DMS153 treated with DMSO at 0.1 percent for 48 hours (cell line): ENCODE measurements at regions not wholly inside any gene's neighbourhood (a gene's known extent, or its start where the extent isn't known, plus 50 kb on each side); places are given as distances from the start of the nearest gene placed in this dataset.
"Not testable (repeated sequence)": the region's sequence is repeated elsewhere in the genome, so short reads cannot be mapped to it uniquely, and the experiment has no call there.

Experiments
- DNase-seq: peaks from one replicate; lab custom pipeline; 2025; ENCODE audit not compliant: unreplicated experiment; lab: John Stamatoyannopoulos, UW

- no peak for DNase-seq
These were observed 109.6 kb upstream of the FSIP2 start for GRCh38 chr2:185628985-185629384.

GRCh38 chr2:185633621-185634020 lies 105.0 kb upstream of the FSIP2 start:
- no peak for DNase-seq

DNA sequence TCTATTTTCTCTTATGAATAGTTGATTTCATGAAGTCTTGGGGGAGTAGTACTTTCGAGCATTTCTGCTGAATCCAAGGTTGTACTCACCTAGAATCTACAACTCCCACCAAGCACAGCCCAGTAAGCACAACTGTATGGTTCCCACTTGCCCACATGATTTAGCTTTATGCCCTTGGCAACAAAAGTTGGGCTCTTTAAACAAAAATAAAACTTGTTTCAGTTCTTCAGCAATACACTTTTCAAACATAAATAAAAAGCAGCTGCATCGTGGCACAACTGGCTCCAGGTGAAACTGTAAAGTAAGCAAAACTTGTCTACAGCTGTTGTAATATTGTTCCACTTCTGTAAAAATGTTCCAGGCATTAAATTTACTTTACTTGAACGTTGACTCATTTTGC lies 99.8 kb upstream of the FSIP2 start:
- DNase-seq: no peak

- DNase-seq: no peak
These were observed 98.0 kb upstream of the FSIP2 start for GRCh38 chr2:185640588-185640987.

- no peak for DNase-seq
These were observed 95.2 kb upstream of the FSIP2 start for GRCh38 chr2:185643434-185643833.

GRCh38 chr2:185644828-185645227 lies 93.8 kb upstream of the FSIP2 start:
- no peak for DNase-seq

DNA sequence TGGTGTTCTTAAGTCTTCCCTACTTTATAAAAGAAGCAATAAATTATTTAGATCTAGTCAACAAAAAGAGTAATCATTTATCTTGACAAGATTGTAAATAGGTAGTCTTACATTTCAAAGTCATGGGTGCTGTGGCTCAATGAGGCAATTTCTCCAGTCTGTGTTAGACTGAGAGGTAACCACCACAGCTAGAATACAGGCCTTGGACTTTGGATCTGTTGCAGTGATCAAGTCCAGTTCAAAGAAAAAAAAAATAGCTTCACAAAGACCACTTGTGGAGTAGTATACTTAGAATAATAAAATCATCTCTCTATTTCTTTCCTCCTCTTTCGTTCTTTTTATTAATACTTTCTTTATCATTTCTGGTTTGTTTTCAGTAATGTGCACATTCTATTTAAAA lies 93.1 kb upstream of the FSIP2 start:
- DNase-seq: no peak

- no peak for DNase-seq
These were observed 79.9 kb upstream of the FSIP2 start for GRCh38 chr2:185658750-185659149.

GRCh38 chr2:185663811-185664210 lies 74.8 kb upstream of the FSIP2 start:
- no peak for DNase-seq

GRCh38 chr2:185664384-185664783 lies 74.2 kb upstream of the FSIP2 start:
- DNase-seq: no peak

GRCh38 chr2:185665251-185665814 lies 73.3 kb upstream of the FSIP2 start:
- DNase-seq: no peak

GRCh38 chr2:185667452-185667851 lies 71.2 kb upstream of the FSIP2 start:
- no peak for DNase-seq

GRCh38 chr2:185668710-185669109 lies 69.9 kb upstream of the FSIP2 start:
- no peak for DNase-seq

DNA sequence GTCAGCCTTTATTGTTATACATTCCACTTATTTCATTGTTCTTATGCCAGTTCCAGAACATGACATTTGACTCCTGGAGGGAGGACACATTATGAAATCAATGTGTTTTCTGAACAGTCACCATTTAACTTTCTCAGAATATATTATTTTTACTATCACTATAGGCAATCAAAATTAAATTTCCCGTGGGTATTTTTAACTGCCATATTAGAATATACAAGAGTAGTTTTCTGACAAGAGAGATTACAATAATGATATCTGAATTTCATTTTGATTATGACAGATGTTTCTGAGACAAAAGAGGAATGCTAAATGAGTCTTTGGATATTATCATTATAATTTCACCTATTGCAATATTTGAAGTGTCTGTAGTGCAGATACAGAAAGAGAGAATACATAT lies 64.4 kb upstream of the FSIP2 start:
- DNase-seq: no peak

GRCh38 chr2:185676316-185676715 lies 62.3 kb upstream of the FSIP2 start:
- DNase-seq: no peak

GRCh38 chr2:185687001-185687400 lies 51.6 kb upstream of the FSIP2 start:
- not testable (repeated sequence) for DNase-seq

DNA sequence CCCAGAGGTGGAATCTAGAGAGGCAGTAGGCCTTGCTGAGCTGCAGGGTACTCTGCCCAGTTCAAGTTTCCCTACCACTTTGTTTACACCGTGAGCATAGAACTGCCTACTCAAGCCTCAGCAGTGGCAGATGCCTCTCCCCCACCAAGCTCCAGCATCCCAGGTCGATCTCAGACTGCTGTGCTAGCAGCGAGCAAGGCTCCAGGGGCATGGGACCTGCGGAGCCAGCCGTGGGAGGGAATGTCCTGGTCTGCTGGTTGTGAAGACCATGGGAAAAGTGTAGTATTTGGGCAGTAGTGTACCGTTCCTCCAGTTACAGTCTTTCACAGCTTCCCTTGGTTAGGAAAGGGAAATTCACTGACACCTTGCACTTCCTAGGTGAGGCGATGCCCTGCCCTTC lies 50.6 kb upstream of the FSIP2 start:
- no peak for DNase-seq
